ENCODE measurements at regions not wholly inside any gene's neighbourhood (a gene's known extent, or its start where the extent isn't known, plus 50 kb on each side); places are given as distances from the start of the nearest gene placed in this dataset.

DNA sequence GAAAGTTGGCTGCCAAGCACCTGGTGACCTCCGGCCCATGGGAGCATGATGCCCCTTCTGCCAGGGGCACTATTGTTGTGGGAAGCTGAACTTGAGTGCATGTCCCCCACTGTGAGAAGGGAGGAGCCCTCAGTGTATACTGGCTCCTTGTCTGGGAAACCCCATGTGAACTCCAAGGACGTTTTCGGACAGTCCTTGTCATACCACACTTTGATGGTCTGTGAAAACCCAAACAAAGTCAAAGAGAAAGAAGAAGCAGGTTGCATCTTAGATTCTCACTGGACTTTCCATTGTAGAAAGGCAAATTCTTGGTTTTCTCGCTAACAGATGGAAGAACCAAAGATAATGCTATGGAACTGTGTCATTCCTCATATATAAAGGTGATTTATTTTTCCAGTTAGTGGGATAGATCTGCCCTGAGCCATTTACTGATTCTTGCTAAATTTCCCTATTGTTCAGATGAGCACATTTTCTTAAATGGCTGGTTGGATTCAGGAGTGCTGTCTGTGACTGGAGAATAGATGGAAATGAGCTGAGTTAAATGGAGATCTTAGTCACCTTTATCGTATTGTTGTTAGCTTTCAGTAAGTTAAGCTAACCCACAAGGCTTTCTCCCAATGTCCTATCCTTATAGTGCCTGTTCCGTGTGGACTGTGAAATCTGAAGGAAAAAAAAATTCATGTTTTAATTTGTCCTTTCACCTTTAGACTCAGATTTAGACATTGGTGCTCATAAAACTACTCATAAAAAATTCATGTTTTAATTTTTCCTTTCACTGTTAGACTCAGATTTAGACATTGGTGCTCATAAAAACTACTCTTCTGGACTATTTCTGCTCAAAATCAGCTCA is 166.6 kb downstream of the ACTR3 start:
- no peak overlapping the region for H3K4me3 ChIP-seq
- no peak for DNase-seq
- H3K36me3 ChIP-seq = no peaks in the 10 kb centered on the region
- no peaks in the 10 kb centered on the region for H3K9me3 ChIP-seq
- H3K27me3 ChIP-seq = peaks cover 12% of the 10 kb centered on the region

DNA sequence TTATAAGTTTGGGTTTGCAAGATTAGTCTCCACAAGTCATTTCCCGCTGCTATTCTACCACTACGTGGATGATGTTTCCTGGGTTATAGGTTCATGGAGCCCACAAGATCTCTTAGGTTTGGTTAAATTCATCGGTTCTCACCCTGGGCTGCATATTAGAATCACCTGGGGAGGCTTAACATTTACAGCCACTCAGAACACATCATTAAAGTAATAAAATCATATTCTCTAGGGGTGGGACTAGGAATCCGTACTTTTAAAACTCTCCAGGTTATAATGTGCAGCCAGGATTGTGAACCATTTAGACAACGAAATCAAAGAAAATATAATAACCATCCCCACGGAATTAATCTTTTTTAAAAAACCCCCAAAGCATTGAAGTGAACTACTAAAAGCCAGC is 167.7 kb downstream of the ACTR3 start:
- Histone ChIP-seq H3K27me3 (peaks cover 12% of the 10 kb centered on the region), H3K4me3 (no peak overlapping the region), H3K36me3 (no peaks in the 10 kb centered on the region), H3K9me3 (no peaks in the 10 kb centered on the region)
- DNase-seq = no peak

DNA sequence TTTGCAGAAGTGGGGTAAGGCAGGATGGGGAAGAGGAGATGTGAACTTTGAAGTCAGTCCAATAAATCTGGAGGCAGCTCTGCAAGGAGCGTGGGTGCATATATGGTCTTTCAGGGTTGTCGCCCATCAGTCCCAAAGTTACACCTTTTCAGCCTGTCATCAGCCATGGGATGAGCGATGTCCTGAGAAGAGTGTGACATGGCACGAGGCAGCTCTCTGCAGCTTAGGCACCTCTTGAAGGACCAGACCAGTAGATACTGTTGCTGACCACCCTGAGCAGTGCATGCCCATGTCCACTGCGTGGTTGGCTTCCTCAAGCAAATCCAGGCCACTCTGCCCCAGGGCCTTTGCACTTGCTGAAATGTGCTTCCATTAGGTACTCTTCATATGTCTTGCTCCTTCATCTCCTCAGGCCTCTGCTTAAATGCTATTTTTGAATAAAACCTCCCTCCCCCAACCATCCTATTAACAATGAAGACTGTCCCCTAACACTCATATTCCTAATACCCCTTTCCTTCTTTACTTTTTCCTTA is 171.7 kb downstream of the ACTR3 start:
- Histone ChIP-seq H3K36me3 (no peaks in the 10 kb centered on the region), H3K4me3 (no peak overlapping the region), H3K27me3 (peaks cover 20% of the 10 kb centered on the region), H3K9me3 (no peaks in the 10 kb centered on the region)
- no peak for DNase-seq

DNA sequence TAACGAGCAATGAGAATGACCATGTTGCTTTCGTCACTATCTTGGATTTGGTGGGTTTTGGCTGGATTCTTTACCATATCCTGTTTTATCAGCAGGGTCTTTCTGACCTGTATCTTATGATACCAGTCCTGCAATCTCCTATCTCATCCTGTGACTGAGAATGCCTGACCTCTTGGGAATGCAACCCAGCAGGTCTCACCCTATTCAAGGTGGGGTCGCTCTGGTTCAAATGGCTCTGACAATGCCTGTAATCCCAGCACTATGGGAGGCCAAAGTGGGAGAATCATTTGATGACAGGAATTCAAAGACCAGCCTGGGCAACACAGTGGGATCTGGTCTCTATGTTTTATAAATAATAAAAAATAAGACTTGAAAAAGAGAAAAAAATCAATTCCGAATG is 173.5 kb downstream of the ACTR3 start:
- H3K9me3 ChIP-seq = no peaks in the 10 kb centered on the region
- H3K4me3 ChIP-seq = no peak overlapping the region
- no peak for DNase-seq
- H3K36me3 ChIP-seq = no peaks in the 10 kb centered on the region
- H3K27me3 ChIP-seq = peaks cover 11% of the 10 kb centered on the region

DNA sequence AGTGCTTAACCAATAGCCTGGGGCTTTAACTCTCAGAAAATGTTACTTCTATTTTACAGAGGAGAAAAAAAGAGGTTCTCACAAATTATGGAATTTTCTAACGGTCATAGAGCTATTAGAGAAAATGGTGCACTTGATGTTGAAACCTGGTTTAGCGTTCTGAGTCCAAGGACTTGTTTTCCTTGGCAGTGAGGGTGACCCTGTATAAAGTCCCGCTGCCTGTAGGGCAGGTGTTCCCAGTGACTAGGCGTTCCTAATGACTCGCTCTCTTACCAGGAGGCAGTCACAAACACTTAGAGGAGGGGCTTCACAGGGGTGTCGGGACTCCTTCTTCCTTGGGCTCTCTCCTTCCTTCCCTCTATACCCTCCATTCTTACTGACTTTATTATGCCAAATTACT is 175.8 kb downstream of the ACTR3 start:
- peaks cover 11% of the 10 kb centered on the region for H3K27me3 ChIP-seq
- no peak for DNase-seq
- no peak overlapping the region for H3K4me3 ChIP-seq
- no peaks in the 10 kb centered on the region for H3K9me3 ChIP-seq
- no peaks in the 10 kb centered on the region for H3K36me3 ChIP-seq

DNA sequence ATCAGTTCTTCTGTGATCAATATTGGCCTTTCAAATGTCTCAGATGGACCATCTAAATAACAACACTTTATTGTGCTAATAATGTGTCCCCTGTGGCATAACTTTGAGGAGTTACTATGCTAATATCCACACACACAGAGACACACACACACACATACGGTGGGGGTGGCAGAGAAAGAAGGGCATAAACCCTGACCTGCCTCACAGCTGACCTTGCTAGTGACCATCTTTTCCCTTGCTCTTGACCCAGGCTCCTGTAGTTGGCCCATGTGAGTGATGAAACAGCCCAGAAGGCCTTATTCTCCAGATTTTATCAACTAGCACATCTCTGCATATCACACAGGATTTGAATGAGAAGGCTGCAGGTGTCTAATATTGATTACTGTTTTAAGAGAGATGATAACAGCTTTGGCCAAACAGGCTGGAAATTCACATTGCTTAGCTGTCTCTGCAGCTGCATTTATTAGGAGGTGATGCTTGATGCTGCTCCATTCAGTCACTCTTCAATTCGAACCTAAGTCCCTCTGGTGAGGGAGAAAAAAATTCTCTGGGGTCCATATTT is 176.4 kb downstream of the ACTR3 start:
- H3K27me3 ChIP-seq = peaks cover 11% of the 10 kb centered on the region
- H3K36me3 ChIP-seq = no peaks in the 10 kb centered on the region
- no peak for DNase-seq
- no peak overlapping the region for H3K4me3 ChIP-seq
- no peaks in the 10 kb centered on the region for H3K9me3 ChIP-seq

DNA sequence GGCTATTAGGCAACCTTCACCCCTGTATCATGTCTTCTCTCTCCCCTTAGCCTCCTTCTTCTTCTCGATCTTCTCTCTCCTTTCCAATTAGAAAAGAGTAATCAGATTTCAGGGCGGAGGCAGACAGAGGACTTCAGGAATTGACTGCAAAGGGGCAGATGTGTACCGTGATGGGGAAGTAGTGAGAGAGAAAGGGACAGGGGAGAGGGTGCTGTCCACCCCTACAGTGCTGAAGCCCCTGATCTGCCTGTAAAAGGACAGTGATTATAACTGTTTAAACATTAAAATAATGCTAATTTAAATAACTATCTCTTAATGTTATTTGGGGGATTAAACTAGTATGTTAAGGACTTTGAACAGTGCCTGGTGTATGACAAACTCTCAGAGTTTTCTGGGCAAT is 178.5 kb downstream of the ACTR3 start:
- Histone ChIP-seq H3K36me3 (no peaks in the 10 kb centered on the region), H3K27me3 (peaks cover 11% of the 10 kb centered on the region), H3K9me3 (no peaks in the 10 kb centered on the region), H3K4me3 (no peak overlapping the region)
- peak; percentile 6 for DNase-seq

DNA sequence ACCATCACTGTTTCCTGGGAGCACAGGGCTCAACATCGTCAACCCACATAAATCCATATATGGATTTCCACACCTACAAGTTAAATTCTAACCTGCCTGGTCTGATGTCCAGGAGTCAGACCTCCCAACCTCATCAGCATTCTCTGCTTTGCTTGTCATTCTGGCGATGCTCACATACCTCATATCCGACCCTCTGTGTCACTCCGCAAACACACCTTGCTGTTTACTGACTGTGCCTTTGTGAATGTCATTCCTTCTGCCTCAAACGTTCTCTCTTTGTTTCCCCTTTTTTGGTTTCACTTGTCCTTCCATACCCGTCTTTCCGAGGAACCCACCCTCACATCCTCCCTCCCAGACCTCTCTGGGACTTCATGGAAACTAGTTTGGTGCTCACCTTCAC is 187.1 kb downstream of the ACTR3 start:
- Histone ChIP-seq H3K36me3 (no peaks in the 10 kb centered on the region), H3K4me3 (no peak overlapping the region), H3K9me3 (no peaks in the 10 kb centered on the region), H3K27me3 (no peaks in the 10 kb centered on the region; the same call in 1 of the 2 replicates)
- DNase-seq = no peak

DNA sequence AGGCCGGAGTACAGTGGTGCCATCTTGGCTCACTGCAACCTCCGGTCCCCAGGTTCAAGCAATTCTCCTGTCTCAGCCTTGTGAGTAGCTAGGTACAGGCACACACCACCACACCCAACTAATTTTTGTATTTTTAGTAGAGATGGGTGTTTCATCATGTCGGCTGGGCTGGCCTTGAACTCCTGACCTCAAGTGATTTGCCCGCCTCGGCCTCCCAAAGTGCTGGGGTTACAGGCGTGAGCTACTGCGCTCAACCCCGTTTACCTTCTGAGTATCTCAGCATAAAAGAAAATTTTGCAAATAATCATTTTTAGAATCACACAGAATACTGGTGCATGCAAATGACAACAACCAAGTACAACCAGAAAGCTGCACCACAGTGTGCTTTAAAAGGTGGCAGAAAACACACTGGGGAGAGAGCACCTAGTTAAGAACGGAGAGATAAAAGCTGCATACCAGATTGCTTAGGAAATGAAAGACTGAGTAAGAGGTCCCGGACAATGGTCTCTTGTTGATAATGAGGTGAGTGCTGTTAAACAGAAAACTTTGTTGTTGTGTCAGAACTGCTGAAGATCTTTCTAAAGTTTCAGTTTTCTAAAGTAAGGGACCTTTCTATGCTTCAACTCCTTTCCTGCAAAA is 189.6 kb downstream of the ACTR3 start:
- Histone ChIP-seq H3K4me3 (no peak overlapping the region), H3K9me3 (no peaks in the 10 kb centered on the region), H3K36me3 (no peaks in the 10 kb centered on the region), H3K27me3 (no peaks in the 10 kb centered on the region; the same call in 1 of the 2 replicates)
- DNase-seq = no peak

DNA sequence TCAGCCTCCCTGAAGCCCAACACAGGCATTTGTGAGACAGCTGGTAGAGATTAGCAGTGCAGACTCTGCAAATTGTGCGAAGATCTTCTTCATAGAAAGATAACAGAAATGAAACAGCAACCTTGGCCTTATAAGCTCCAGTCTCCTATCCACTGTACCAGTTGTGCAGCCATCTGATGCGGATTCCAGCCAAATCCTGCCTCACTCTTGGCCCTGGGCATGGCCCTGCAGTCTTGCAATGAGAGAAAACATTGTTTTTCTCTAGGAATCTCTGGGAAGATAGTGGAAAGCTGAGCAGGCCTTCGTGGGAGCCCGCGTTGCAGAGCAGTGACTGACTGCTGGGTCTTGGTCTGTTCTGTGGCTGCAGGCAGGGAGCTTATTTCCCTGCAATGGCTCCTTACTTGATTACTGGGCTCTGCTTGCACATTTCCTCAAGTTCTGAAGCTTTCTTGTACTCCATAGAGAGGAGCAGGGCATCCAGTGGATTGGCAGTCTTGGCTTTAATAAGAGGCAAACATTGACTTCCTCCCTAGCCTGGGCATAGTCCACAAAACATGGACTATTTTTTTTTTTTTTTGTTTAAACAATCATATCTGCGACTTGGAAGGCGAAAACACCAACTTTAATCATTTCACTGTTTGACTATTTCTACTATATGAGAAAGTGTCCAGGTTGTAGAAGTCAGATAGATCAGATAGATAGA is 193.0 kb downstream of the ACTR3 start:
- Histone ChIP-seq H3K4me3 (no peak overlapping the region), H3K9me3 (no peaks in the 10 kb centered on the region), H3K36me3 (no peaks in the 10 kb centered on the region), H3K27me3 (no peaks in the 10 kb centered on the region; the same call in 1 of the 2 replicates)
- DNase-seq = no peak

DNA sequence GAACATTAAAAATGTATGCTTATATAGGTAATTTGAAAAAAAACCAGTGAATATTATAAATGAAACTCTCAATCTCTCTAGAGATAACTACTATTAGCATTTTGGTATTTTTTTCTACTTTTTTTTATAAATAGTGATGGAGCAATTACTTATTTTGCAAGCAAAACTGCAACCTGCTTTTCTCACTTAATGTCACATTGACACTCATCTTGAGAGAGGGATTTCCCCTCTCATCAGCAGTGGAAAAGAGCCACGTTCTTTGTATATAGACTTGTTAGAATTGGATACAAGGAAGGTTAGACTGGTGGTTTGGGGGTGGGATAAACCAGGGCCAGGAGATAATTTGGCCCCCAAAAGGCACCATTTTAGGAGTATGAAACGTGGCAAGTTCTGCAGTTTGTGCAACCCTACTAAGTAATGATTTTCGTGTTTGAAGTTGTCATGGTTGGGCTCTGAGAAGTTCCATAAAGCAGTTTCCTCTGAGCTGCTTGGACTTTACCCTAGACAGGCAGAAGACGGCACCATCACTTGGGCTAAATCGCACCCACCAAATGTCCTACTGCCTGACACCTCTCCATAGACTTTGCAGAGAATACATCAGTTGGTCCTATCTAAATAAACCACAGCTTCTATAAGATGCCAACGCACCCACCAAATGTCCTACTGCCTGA is 194.0 kb downstream of the ACTR3 start:
- Histone ChIP-seq H3K4me3 (no peak overlapping the region), H3K27me3 (no peaks in the 10 kb centered on the region; the same call in 1 of the 2 replicates), H3K36me3 (no peaks in the 10 kb centered on the region), H3K9me3 (no peaks in the 10 kb centered on the region)
- DNase-seq = no peak

DNA sequence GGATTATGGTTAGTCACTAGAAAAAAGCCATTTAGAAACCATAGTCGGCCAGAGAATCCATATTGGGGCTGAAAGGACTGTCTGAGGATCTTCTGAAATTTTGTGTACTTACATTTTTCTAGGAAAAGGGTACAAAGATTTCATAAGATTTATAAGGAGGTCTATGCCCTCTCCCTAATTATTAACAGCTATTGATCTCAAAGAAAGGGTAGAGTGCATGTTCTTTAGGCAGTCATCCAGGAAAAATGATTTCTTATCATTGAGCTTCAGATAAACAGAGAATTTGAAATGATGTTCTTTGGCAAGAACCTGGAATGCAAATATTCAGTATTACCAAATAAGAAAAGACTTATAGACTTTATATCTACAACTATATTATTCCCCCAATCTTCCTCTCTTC is 195.3 kb downstream of the ACTR3 start:
- no peaks in the 10 kb centered on the region; the same call in 1 of the 2 replicates for H3K27me3 ChIP-seq
- DNase-seq = no peak
- H3K4me3 ChIP-seq = no peak overlapping the region
- H3K9me3 ChIP-seq = no peaks in the 10 kb centered on the region
- H3K36me3 ChIP-seq = no peaks in the 10 kb centered on the region

DNA sequence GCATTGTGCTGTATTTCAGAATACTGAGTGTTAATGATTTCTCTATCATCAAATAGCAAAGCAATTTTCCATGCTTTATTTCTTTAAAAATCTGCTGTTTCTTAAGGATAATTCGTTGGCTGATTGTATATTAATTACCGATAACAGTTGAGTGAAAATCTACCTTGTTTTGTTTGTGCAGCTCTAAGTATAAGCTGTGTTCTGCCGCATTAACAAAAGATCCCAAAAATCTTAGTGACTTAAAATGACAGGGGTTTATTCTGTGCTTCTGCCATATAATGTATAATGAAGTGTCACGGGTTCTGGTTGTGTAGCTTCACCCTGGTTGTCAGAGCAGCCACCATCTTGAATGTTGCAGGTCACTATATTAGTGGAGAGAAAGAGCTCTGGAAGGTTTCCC is 196.1 kb downstream of the ACTR3 start:
- H3K36me3 ChIP-seq = no peaks in the 10 kb centered on the region
- H3K9me3 ChIP-seq = no peaks in the 10 kb centered on the region
- no peak for DNase-seq
- H3K27me3 ChIP-seq = no peaks in the 10 kb centered on the region; the same call in 1 of the 2 replicates
- H3K4me3 ChIP-seq = no peak overlapping the region

DNA sequence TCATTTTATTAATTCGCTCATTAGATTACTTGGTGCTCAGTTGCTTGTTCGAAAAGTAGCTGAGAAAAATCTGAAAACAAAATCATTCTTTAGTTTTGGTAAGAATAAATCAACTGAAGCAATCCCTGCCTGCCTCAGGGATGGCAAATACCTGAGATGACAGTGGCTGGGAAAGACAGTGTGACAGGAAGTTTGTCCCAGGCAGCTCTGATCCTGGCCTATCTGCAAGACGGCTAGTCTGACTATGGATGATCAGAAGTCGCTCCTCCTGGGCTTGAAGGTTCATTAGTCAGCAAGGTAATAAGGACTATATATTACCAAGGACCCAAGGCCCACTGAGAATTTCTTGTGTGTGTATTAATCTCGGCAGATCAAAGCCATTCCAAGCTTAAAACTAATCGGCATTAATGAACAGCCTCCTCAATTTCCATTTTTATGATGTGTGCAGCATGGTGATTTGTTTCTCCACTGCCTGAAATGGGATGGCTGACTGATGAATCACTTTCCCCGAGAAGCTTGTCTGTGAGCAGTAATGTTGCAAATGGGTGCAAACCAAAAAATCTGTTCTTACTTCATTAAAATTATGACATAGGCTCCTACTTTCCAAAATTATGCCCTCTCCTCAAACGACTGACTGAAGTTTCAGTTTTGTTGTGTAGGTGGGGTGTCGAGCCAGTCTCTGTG is 199.9 kb downstream of the ACTR3 start:
- no peaks in the 10 kb centered on the region for H3K36me3 ChIP-seq
- no peaks in the 10 kb centered on the region for H3K27me3 ChIP-seq
- no peaks in the 10 kb centered on the region for H3K9me3 ChIP-seq
- no peak for DNase-seq
- no peak overlapping the region for H3K4me3 ChIP-seq

DNA sequence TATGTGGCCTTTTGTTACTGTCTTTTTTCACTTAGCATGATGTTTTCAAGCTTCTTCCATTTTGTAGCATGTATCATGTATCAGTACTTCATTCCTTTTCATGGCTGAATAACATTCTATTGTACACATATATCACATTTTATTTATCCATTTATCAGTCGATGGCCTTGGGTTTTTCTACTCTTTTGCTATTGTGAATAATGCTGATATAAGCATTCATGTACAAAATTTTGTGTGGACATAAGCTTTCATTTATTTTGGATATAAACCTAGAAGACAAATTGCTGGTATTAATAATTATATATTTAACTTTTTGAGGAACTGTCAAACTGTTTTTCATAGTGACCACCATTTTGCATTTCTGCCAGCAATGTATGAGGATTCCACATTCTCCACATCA is 201.1 kb downstream of the ACTR3 start:
- H3K9me3 ChIP-seq = no peaks in the 10 kb centered on the region
- no peaks in the 10 kb centered on the region for H3K27me3 ChIP-seq
- no peak for DNase-seq
- H3K4me3 ChIP-seq = no peak overlapping the region
- H3K36me3 ChIP-seq = no peaks in the 10 kb centered on the region

DNA sequence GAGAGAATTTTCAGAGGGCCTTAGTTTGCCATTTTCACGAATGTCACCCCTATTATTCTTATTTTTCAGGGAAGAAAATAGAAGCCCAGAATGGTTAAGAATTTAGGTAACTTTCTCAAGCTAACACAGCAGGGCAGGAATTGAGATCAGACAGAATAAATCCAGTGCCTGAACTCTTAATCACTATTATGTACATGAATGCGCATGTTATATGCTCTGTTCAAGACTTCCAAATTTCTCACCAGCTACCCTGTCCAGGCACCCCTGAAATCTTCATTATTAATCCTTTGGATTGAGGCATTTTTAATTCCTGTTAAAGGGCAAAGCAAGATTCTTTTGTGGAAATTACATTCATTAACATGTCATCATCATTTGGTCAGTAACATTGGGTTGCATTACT is 218.4 kb downstream of the ACTR3 start:
- H3K9me3 ChIP-seq = peaks cover 5% of the 10 kb centered on the region
- DNase-seq = no peak
- no peak overlapping the region for H3K4me3 ChIP-seq
- no peaks in the 10 kb centered on the region; the same call in 1 of the 2 replicates for H3K27me3 ChIP-seq
- no peaks in the 10 kb centered on the region for H3K36me3 ChIP-seq

All from MG63 (cell line).